PFSK-1 (cell line): ENCODE measurements at regions not wholly inside any gene's neighbourhood (a gene's known extent, or its start where the extent isn't known, plus 50 kb on each side); places are given as distances from the start of the nearest gene placed in this dataset.

Experiments used
- FOXP2 ChIP-seq: optimal IDR thresholded peaks from 2 replicates; pipeline ENCODE3; 2011; ENCODE audit warnings: borderline replicate concordance, control low read depth, inconsistent platforms; ENCODE audit not compliant: insufficient read depth; ENCODE audit errors: extremely low read length, extremely low read depth
- POLR2AphosphoS5 ChIP-seq: IDR thresholded peaks from 2 replicates; pipeline ENCODE4 v1.6.1; 2012; ENCODE audit warnings: low read depth, mild to moderate bottlenecking, control low read depth, low read length, moderate library complexity
- SIN3A ChIP-seq: IDR thresholded peaks from 2 replicates; pipeline ENCODE4 v1.6.1; 2012; ENCODE audit warnings: mild to moderate bottlenecking, low read length, moderate library complexity, borderline replicate concordance; ENCODE audit not compliant: insufficient read depth
- TAF1 ChIP-seq: IDR thresholded peaks from 2 replicates; pipeline ENCODE4 v1.6.1; 2012; ENCODE audit warnings: low read length, control low read depth, borderline replicate concordance; ENCODE audit not compliant: insufficient read depth
- TF ChIP-seq, protein P1 (sequence below), 2 experiments: IDR thresholded peaks; 2 replicates each; pipeline versions ENCODE4 v1.6.1 to v1.8.0; 2011 to 2012; ENCODE audit warnings: low read depth in 2 of 2, low read length in 2 of 2, control low read depth in 1 of 2, inconsistent platforms in 1 of 2, mild to moderate bottlenecking in 1 of 2, moderate library complexity in 1 of 2; ENCODE audit not compliant: insufficient read depth in 1 of 2

GRCh38 chr3:64958199-64958843 lies 270.5 kb upstream of the ADAMTS9 start:
- TF ChIP-seq, protein P1, sequence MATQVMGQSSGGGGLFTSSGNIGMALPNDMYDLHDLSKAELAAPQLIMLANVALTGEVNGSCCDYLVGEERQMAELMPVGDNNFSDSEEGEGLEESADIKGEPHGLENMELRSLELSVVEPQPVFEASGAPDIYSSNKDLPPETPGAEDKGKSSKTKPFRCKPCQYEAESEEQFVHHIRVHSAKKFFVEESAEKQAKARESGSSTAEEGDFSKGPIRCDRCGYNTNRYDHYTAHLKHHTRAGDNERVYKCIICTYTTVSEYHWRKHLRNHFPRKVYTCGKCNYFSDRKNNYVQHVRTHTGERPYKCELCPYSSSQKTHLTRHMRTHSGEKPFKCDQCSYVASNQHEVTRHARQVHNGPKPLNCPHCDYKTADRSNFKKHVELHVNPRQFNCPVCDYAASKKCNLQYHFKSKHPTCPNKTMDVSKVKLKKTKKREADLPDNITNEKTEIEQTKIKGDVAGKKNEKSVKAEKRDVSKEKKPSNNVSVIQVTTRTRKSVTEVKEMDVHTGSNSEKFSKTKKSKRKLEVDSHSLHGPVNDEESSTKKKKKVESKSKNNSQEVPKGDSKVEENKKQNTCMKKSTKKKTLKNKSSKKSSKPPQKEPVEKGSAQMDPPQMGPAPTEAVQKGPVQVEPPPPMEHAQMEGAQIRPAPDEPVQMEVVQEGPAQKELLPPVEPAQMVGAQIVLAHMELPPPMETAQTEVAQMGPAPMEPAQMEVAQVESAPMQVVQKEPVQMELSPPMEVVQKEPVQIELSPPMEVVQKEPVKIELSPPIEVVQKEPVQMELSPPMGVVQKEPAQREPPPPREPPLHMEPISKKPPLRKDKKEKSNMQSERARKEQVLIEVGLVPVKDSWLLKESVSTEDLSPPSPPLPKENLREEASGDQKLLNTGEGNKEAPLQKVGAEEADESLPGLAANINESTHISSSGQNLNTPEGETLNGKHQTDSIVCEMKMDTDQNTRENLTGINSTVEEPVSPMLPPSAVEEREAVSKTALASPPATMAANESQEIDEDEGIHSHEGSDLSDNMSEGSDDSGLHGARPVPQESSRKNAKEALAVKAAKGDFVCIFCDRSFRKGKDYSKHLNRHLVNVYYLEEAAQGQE (IDR thresholded peaks at IDR 0.05; ENCODE audit: insufficient read depth in 1 of 2, low read depth in 2 of 2, low read length in 2 of 2), result no peak
- TF ChIP-seq FOXP2 (no peak), POLR2AphosphoS5 (no peak), SIN3A (no peak), TAF1 (no peak)
